ENCODE measurements at regions not wholly inside any gene's neighbourhood (a gene's known extent, or its start where the extent isn't known, plus 50 kb on each side); places are given as distances from the start of the nearest gene placed in this dataset.

- H3K9me3 ChIP-seq (ENCODE audit: control insufficient read depth in 4 of 4, low read length in 3 of 4), result no peaks in the 10 kb centered on the region
- peak overlapping the region in 2 of 3 donors; percentile 37 to 41 for H3K4me3 ChIP-seq (ENCODE audit: low read depth in 1 of 3, low read length in 3 of 3)
- no peak overlapping the region for H3K9ac ChIP-seq (ENCODE audit: low read depth in 1 of 2, low read length in 2 of 2)
- H3K27me3 ChIP-seq (ENCODE audit: control insufficient read depth in 4 of 4, insufficient read depth in 4 of 4, low read length in 3 of 4), result no peaks in the 10 kb centered on the region
- H3K27ac ChIP-seq (ENCODE audit: low read depth in 1 of 2, low read length in 2 of 2), result no peak overlapping the region
- DNase-seq (ENCODE audit: low spot score), result no peak
- no peak for TF ChIP-seq EGR1 (IDR thresholded peaks at IDR 0.05; ENCODE audit: low read depth in 2 of 2)
- TF ChIP-seq FOXA2 (IDR thresholded peaks at IDR 0.05), result no peak
- WGBS, result 18% methylated on average over 3 of the region's 3 CpGs
- no peaks in the 10 kb centered on the region for H3K4me1 ChIP-seq (ENCODE audit: control insufficient read depth in 4 of 4, insufficient read depth in 4 of 4, low read length in 3 of 4)
- H3K36me3 ChIP-seq (ENCODE audit: control insufficient read depth in 4 of 4, insufficient read depth in 3 of 4, low read depth in 1 of 4, low read length in 3 of 4), result no peaks in the 10 kb centered on the region
Observed at GRCh38 chr3:110165370-110165743, 828.0 kb upstream of the DPPA4 start.

GRCh38 chr3:110165753-110166152, 828.4 kb upstream of the DPPA4 start:
- TF ChIP-seq RAD21 (IDR thresholded peaks at IDR 0.05), result no peak
- TF ChIP-seq SP1 (IDR thresholded peaks at IDR 0.05), result no peak
- no peak for TF ChIP-seq ATF3 (IDR thresholded peaks at IDR 0.05)
- no peak for TF ChIP-seq GABPA (IDR thresholded peaks at IDR 0.05 in 1 of 2, conservative IDR thresholded peaks at IDR 0.05 in 1 of 2)
- no peak for TF ChIP-seq RXRA (IDR thresholded peaks at IDR 0.05)
- no peak for TF ChIP-seq HNF4A (conservative IDR thresholded peaks at IDR 0.05)
- no peak for TF ChIP-seq JUND (IDR thresholded peaks at IDR 0.05)
- TF ChIP-seq MAX (IDR thresholded peaks at IDR 0.05), result no peak
- no peak for TF ChIP-seq REST (IDR thresholded peaks at IDR 0.05)
- TF ChIP-seq YY1 (IDR thresholded peaks at IDR 0.05), result no peak
- TF ChIP-seq HNF4G (IDR thresholded peaks at IDR 0.05), result no peak
- no peak for TF ChIP-seq TAF1 (conservative IDR thresholded peaks at IDR 0.05)
- no peak for TF ChIP-seq CTCF (IDR thresholded peaks at IDR 0.05; ENCODE audit: low read depth, low read length, missing input control)
- no peak for TF ChIP-seq ZBTB33 (IDR thresholded peaks at IDR 0.05)
- TF ChIP-seq EGR1 (IDR thresholded peaks at IDR 0.05; ENCODE audit: low read depth in 2 of 2), result no peak
- TF ChIP-seq NR2F2 (IDR thresholded peaks at IDR 0.05), result no peak
- no peak for TF ChIP-seq FOXA1 (IDR thresholded peaks at IDR 0.05)
- no peak for TF ChIP-seq FOXA2 (IDR thresholded peaks at IDR 0.05)
- Histone ChIP-seq H3K27ac (ENCODE audit: low read depth in 1 of 2, low read length in 2 of 2) (no peak overlapping the region), H3K9me3 (ENCODE audit: control insufficient read depth in 4 of 4, low read length in 3 of 4) (no peaks in the 10 kb centered on the region), H3K27me3 (ENCODE audit: control insufficient read depth in 4 of 4, insufficient read depth in 4 of 4, low read length in 3 of 4) (no peaks in the 10 kb centered on the region), H3K9ac (ENCODE audit: low read depth in 1 of 2, low read length in 2 of 2) (no peak overlapping the region), H3K4me3 (ENCODE audit: low read depth in 1 of 3, low read length in 3 of 3) (peak overlapping the region in 2 of 3 donors; percentile 37 to 41), H3K4me1 (ENCODE audit: control insufficient read depth in 4 of 4, insufficient read depth in 4 of 4, low read length in 3 of 4) (no peaks in the 10 kb centered on the region), H3K36me3 (ENCODE audit: control insufficient read depth in 4 of 4, insufficient read depth in 3 of 4, low read depth in 1 of 4, low read length in 3 of 4) (no peaks in the 10 kb centered on the region)
- DNase-seq (ENCODE audit: low spot score), result no peak
- 35% methylated on average over 8 of the region's 8 CpGs for WGBS
